Dermis microvascular lymphatic vessel endothelial cell (primary cell): ENCODE measurements at regions not wholly inside any gene's neighbourhood (a gene's known extent, or its start where the extent isn't known, plus 50 kb on each side); places are given as distances from the start of the nearest gene placed in this dataset.
"Not testable (repeated sequence)": the region's sequence is repeated elsewhere in the genome, so short reads cannot be mapped to it uniquely, and the experiment has no call there.

ENCODE experiments used
- DNase-seq, 2 donors: peaks; one replicate each; pipeline versions ENCODE4 v3.0.0 to v3.0.0-alpha.2; 2010; ENCODE audit warnings: low read depth in 2 of 2

DNA sequence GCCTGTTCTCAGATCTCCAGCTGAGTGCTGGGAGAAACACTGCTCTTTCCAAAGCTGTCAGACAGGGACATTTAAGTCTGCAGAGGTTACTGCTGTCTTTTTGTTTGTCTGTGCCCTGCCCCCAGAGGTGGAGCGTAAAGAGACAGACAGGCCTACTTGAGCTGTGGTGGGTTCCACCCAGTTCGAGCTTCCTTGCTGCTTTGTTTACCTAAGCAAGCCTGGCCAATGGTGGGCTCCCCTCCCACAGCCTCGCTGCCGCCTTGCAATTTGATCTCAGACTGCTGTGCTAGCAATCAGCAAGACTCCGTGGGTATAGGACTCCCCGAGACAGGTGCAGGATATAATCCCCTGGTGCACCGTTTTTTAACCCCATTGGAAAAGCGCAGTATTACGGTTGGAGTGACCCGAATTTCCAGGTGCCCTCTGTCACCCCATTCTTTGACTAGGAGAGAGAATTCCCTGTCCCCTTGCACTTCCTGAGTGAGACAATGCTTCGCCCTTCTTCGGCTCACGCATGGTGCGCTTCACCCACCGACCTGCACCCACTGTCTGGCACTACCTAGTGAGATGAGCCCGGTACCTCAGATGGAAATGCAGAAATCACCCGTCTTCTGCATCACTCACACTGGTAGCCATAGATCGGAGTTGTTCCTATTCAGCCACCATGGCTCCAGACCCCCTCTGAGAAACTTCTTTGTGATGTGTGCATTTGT, 650.3 kb upstream of the ALG10B start:
- no peak for DNase-seq

DNA sequence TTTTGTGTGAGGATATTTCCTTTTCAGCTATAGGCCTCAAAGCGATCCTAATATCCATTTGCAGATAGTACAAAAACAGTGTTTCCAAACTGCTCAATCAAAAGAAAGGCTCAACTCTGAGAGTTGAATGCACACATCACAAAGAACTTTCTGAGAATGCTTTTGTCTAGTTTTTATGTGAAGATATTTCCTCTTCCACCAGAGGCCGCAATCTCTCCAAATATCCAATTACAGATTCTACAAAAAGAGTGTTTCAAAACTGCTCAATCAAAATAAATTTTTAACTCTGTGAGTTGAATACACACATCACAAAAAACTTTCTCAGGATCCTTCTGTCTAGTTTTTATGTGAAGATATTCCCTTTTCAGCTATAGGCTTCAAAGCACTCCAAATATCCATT, 648.0 kb upstream of the ALG10B start:
- DNase-seq, result not testable (repeated sequence)

GRCh38 chr12:37672655-37673260, 643.8 kb upstream of the ALG10B start:
- peak in 1 of 2 donors; percentile 0 for DNase-seq

DNA sequence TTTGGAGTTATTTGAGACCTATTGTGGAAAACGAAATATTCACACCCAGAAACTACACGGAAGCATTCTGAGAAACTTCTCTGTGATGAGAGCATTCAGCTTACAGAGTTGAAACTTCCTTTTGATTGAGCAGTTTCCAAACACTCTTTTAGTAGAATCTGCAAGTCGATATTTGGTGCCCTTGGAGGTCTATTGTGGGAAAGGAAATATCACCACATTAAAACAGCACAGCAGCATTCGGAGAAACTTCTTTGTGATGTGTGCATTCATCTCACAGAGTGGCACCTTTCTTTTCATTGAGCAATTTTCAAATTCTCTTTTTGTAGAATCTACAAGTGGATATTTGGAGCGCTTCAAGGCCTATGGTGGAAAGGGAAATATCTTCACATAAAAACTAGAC, 595.7 kb upstream of the ALG10B start:
- no peak for DNase-seq

DNA sequence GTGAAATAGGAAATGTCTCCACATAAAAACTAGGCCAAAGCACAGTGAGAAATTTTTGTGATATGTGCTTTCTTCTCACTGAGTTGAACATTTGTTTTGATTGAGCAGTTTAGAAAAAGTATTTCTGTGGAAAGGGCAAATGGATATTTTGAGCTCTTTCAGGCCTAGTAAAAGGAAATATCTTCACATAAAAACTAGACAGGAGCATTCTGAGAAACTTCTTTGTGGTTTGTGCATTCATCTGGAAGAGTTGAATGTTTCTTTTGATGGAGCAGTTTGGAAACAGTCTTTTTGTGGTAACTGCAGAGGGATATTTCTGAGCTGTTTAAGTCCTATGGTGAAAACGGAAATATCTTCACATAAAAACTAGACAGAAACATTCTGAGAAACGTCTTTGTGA, 582.7 kb upstream of the ALG10B start:
- DNase-seq, result no peak
